ENCODE measurements at regions not wholly inside any gene's neighbourhood (a gene's known extent, or its start where the extent isn't known, plus 50 kb on each side); places are given as distances from the start of the nearest gene placed in this dataset.

DNA sequence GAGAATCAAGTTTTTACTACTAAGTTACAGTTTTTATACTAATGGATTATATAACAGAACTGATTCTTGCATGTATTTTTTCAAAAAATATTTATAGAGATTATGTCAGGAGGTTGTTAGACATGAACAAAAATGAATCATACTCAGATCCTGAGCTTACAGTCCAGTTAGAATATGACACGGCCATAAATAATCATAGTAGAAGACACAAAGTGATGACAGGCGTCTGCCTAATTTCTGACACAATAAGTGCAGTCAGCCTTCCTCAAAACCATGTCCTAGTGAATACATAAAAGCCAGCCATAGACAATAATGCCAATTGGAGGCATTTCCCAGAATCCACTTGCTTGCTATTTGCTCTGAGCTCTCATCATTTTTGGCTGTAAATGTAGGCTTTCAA, 81.7 kb upstream of the POU1F1 start:
- DNase-seq (ENCODE audit: extremely low read depth in 1 of 4, low spot score in 3 of 4) = no peak
- ChIA-PET CTCF (ENCODE audit: low intra/inter-chr PET ratio) (no interaction called here), POLR2A (no interaction called here)
- Histone ChIP-seq H2AFZ (ENCODE audit: low read depth, low read length) (no peak overlapping the region), H3K4me1 (replicated peaks in 1 of 2; ENCODE audit: control insufficient read depth in 2 of 2, insufficient read depth in 2 of 2, low read length in 2 of 2) (no peaks in the 10 kb centered on the region; a peak in 1 of 5 replicates), H4K20me1 (replicated peaks; ENCODE audit: control insufficient read depth, insufficient read depth, low read length) (no peaks in the 10 kb centered on the region), H3K36me3 (ENCODE audit: control insufficient read depth, insufficient read depth, low read length) (no peaks in the 10 kb centered on the region), H3K79me2 (ENCODE audit: control insufficient read depth, insufficient read depth, low read length) (no peaks in the 10 kb centered on the region), H3K9me3 (replicated peaks; ENCODE audit: control insufficient read depth, insufficient read depth, low read depth, low read length) (no peaks in the 10 kb centered on the region), H3K9me1 (ENCODE audit: control insufficient read depth, insufficient read depth, low read length) (no peaks in the 10 kb centered on the region), H3K27me3 (ENCODE audit: control insufficient read depth in 2 of 2, insufficient read depth in 2 of 2, low read length in 2 of 2) (no peaks in the 10 kb centered on the region), H3K9ac (ENCODE audit: insufficient read depth in 1 of 2, low read depth in 2 of 2, low read length in 2 of 2) (no peak overlapping the region), H3K4me3 (no peak overlapping the region), H3K27ac (ENCODE audit: extremely low read depth, low read depth, low read length) (no peak overlapping the region), H3K4me2 (ENCODE audit: insufficient read depth, low read length) (no peak overlapping the region)
- no peak for ATAC-seq
- WGBS (ENCODE audit: insufficient coverage, low coverage, missing lambda C conversion rate) = 9% methylated on average over 2 of the region's 2 CpGs
- intact Hi-C loops (cut with micrococcal nuclease) (loop anchor here (10.0 kb wide), 1 partner anchor 63 kb away; no protein-coding TSS in a partner anchor), in situ Hi-C loops (cut with MboI) (no loop called here)
- no peak for FAIRE-seq
- no TSS peak for BruUV-seq (replicated peaks)
- TF ChIP-seq MEIS2 (IDR thresholded peaks at IDR 0.05; ENCODE audit: partially characterized antibody) = peak; percentile 85
- TF ChIP-seq, protein P1, sequence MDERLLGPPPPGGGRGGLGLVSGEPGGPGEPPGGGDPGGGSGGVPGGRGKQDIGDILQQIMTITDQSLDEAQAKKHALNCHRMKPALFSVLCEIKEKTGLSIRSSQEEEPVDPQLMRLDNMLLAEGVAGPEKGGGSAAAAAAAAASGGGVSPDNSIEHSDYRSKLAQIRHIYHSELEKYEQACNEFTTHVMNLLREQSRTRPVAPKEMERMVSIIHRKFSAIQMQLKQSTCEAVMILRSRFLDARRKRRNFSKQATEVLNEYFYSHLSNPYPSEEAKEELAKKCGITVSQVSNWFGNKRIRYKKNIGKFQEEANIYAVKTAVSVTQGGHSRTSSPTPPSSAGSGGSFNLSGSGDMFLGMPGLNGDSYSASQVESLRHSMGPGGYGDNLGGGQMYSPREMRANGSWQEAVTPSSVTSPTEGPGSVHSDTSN (CRISPR knock-in tag; IDR thresholded peaks at IDR 0.05; ENCODE audit: low read depth) = no peak
- TF ChIP-seq, protein P1 (tag; conservative IDR thresholded peaks at IDR 0.05; ENCODE audit: low read depth) = peak; percentile 82
- TF ChIP-seq NCOA1 (IDR thresholded peaks at IDR 0.05; ENCODE audit: low read depth) = no peak
- TF ChIP-seq, protein P2, sequence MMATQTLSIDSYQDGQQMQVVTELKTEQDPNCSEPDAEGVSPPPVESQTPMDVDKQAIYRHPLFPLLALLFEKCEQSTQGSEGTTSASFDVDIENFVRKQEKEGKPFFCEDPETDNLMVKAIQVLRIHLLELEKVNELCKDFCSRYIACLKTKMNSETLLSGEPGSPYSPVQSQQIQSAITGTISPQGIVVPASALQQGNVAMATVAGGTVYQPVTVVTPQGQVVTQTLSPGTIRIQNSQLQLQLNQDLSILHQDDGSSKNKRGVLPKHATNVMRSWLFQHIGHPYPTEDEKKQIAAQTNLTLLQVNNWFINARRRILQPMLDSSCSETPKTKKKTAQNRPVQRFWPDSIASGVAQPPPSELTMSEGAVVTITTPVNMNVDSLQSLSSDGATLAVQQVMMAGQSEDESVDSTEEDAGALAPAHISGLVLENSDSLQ (IDR thresholded peaks at IDR 0.05) = peak; percentile 18; the same call in 1 of the 2 replicates
